Uterus (tissue), 2 donors: ENCODE measurements at regions not wholly inside any gene's neighbourhood (a gene's known extent, or its start where the extent isn't known, plus 50 kb on each side); places are given as distances from the start of the nearest gene placed in this dataset.

Experiments used
- CTCF ChIP-seq, 4 experiments: fragments of 200-600 bp in 2 of 4; fragments of 450-650 bp in 2 of 4; sonication (generic) in 2 of 4; IDR thresholded peaks; one replicate each; pipeline ENCODE4 v1.5.1; 2016 to 2019; ENCODE audit warnings: antibody characterized with exemption in 4 of 4, mild to moderate bottlenecking in 2 of 4, moderate library complexity in 1 of 4
- POLR2A ChIP-seq, 2 donors: fragments of 450-650 bp; IDR thresholded peaks; one replicate each; pipeline ENCODE4 v1.6.1; 2016; ENCODE audit warnings: antibody characterized with exemption in 2 of 2, mild to moderate bottlenecking in 1 of 2, moderate library complexity in 1 of 2

GRCh38 chr22:47748271-47748670 lies 985.8 kb downstream of the TBC1D22A start:
- TF ChIP-seq CTCF (IDR thresholded peaks at IDR 0.05) (no peak), POLR2A (IDR thresholded peaks at IDR 0.05) (no peak)
